Gastrocnemius medialis (tissue), 4 donors: ENCODE measurements at regions not wholly inside any gene's neighbourhood (a gene's known extent, or its start where the extent isn't known, plus 50 kb on each side); places are given as distances from the start of the nearest gene placed in this dataset.
A peak's percentile ranks its signal among the peaks of the same experiment; 100 is the strongest.

Experiments used
- ATAC-seq, 2 donors: fragments of 150-250 bp; one replicate each; pipeline ENCODE4 v1.9.1; 2016
- DNase-seq, 2 donors: peaks; one replicate each; pipeline ENCODE4 v3.0.0-alpha.2; 2019
- H3K27ac ChIP-seq, 4 donors: fragments of 200-600 bp; sonication (generic); 1 replicate in 1 of 4; 2 replicates in 3 of 4; pipeline ENCODE4 v1.5.1; 2016 to 2018; ENCODE audit warnings: mild to moderate bottlenecking in 2 of 4, moderate library complexity in 1 of 4
- H3K27me3 ChIP-seq, 3 donors: fragments of 200-600 bp; sonication (generic) in 2 of 3; 1 replicate in 1 of 3; 2 replicates in 2 of 3; pipeline versions ENCODE4 v1.5.1 to v1.6.0; 2016 to 2019; ENCODE audit warnings: mild to moderate bottlenecking in 1 of 3, moderate library complexity in 1 of 3
- H3K36me3 ChIP-seq, 2 donors: fragments of 200-600 bp; sonication (generic) in 1 of 2; one replicate each; pipeline ENCODE4 v1.5.1; 2017 to 2018
- H3K4me1 ChIP-seq, 2 donors: fragments of 200-600 bp; sonication (generic) in 1 of 2; one replicate each; pipeline ENCODE4 v1.5.1; 2016 to 2017; ENCODE audit warnings: mild to moderate bottlenecking in 2 of 2
- H3K4me3 ChIP-seq, 4 donors: fragments of 200-600 bp; sonication (generic) in 3 of 4; 1 replicate in 1 of 4; 2 replicates in 3 of 4; pipeline ENCODE4 v1.5.1; 2016 to 2019; ENCODE audit warnings: mild to moderate bottlenecking in 2 of 4
- H3K9me3 ChIP-seq, 3 donors: fragments of 200-600 bp; sonication (generic) in 2 of 3; 1 replicate in 1 of 3; 2 replicates in 2 of 3; pipeline ENCODE4 v1.5.1; 2016 to 2019
- POLR2A ChIP-seq, 2 donors: fragments of 450-650 bp; IDR thresholded peaks; one replicate each; pipeline ENCODE4 v1.6.1; 2017; ENCODE audit warnings: antibody characterized with exemption in 2 of 2, mild to moderate bottlenecking in 2 of 2, moderate library complexity in 2 of 2
- in situ Hi-C, 4 donors: fragments of 200-750 bp; cut with MboI; loops; one replicate each; pipeline versions ENCODE4 v1.15.0 to v1.8.0; 2017; ENCODE audit warnings: low sequenced_read_pairs in 4 of 4
- intact Hi-C: fragments of 100-400 bp; cut with DNase I; formaldehyde crosslinking; loops from one replicate; pipeline ENCODE4 v1.15.1; 2023; ENCODE audit warnings: low total_unique reads
- TF ChIP-seq, protein P1 (sequence below), 5 experiments: fragments of 450-650 bp in 3 of 5; fragments of 200-600 bp in 2 of 5; sonication (generic) in 2 of 5; IDR thresholded peaks in 4 of 5; conservative IDR thresholded peaks in 1 of 5; 1 replicate in 4 of 5; 2 replicates in 1 of 5; pipeline ENCODE4 v1.5.1; 2016 to 2019; ENCODE audit warnings: antibody characterized with exemption in 5 of 5, mild to moderate bottlenecking in 3 of 5, moderate library complexity in 3 of 5

DNA sequence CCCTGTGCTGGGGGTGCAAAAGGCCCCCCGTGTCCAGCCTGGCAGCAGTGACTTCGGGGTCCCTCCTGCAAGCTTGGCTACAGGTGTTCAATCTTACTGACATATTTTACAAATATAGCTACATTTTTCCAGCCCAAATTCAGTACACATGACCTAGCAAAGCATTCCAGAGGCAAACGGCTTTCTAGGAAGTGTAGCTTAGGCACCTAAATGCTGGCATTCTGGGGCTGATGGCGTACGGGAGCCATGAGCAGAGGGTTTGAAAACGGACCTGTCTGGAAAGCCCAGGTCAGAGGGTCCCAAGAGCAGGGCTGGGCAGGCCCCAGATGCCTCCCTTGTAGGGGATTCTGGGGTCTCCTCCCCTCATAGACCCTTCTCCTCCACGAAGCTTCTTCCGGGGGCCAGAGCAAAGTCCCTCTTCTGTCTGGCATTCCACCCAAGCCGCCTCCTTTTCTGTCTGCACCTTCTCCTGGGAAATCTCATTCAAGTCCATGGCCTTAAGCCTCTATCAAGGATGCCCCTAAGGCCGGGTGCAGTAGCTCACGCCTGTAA, 63.3 kb upstream of the ASAP2 start:
- Histone ChIP-seq H3K9me3 (no peaks in the 10 kb centered on the region), H3K4me1 (peaks cover 0 to 6% of the 10 kb centered on the region in 2 donors), H3K36me3 (no peaks in the 10 kb centered on the region), H3K27ac (peak overlapping the region; percentile 27 to 56 (median 38)), H3K27me3 (no peaks in the 10 kb centered on the region), H3K4me3 (peak overlapping the region; percentile 21 to 43 (median 32))
- in situ Hi-C loops (loop anchor here (5.0 to 10.0 kb wide), 3 partner anchors 189 to 279 kb away; partner anchors contain the start of genes CPSF3 (in 1 of the 4) and ITGB1BP1 (in 1 of the 4)), intact Hi-C loops (loop anchor here (2.0 to 5.0 kb wide), 3 partner anchors 63 to 271 kb away; partner anchors contain the start of gene ASAP2)
- ATAC-seq (no peak), DNase-seq (no peak)
- TF ChIP-seq, protein P1, sequence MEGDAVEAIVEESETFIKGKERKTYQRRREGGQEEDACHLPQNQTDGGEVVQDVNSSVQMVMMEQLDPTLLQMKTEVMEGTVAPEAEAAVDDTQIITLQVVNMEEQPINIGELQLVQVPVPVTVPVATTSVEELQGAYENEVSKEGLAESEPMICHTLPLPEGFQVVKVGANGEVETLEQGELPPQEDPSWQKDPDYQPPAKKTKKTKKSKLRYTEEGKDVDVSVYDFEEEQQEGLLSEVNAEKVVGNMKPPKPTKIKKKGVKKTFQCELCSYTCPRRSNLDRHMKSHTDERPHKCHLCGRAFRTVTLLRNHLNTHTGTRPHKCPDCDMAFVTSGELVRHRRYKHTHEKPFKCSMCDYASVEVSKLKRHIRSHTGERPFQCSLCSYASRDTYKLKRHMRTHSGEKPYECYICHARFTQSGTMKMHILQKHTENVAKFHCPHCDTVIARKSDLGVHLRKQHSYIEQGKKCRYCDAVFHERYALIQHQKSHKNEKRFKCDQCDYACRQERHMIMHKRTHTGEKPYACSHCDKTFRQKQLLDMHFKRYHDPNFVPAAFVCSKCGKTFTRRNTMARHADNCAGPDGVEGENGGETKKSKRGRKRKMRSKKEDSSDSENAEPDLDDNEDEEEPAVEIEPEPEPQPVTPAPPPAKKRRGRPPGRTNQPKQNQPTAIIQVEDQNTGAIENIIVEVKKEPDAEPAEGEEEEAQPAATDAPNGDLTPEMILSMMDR (IDR thresholded peaks at IDR 0.05 in 4 of 5, conservative IDR thresholded peaks at IDR 0.05 in 1 of 5), result no peak
- TF ChIP-seq POLR2A (IDR thresholded peaks at IDR 0.05), result no peak

DNA sequence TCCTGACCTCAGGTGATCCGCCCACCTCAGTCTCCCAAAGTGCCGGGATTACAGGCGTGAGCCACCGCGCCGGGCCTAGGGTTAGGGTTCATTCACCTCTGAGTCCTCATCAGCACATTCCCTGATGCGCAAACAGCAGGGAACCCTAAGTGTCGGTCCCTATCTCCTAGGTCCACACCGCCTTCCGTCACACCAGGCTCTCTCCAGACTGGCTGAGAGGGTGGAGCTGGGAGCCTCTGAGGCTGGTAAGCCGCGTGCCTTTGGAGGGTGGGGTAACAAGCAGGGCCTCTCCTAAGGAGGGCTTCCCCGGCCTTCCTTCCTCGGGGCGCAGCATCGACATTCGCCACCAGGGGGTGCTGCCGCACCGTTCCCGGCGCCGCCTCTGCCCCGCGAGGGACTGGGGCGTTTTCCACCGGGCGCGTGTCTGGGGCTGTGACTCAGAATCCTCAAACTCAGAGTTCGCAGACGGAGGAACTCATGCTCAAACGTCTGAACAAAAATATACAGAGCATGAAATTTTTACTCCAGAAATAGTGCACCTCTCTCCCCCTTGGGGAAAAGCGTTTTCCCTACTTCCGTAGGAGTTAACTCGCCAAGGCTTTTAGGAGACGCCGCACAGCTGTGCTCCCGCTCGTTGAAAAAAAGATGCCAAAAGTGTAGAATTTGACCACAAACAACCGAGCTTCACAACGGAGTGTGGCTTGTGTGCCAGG, 63.9 kb upstream of the ASAP2 start:
- intact Hi-C loops, result loop anchor here (1.0 to 5.0 kb wide), 5 partner anchors 64 to 281 kb away; partner anchors contain the start of genes ASAP2, CPSF3 and ITGB1BP1
- in situ Hi-C loops, result loop anchor here (5.0 to 10.0 kb wide), 3 partner anchors 190 to 280 kb away; partner anchors contain the start of genes CPSF3 (in 1 of the 4) and ITGB1BP1 (in 1 of the 4)
- Histone ChIP-seq H3K4me3 (peak overlapping the region; percentile 21 to 43 (median 32)), H3K4me1 (peaks cover 0 to 6% of the 10 kb centered on the region in 2 donors), H3K36me3 (no peaks in the 10 kb centered on the region), H3K27ac (peak overlapping the region; percentile 27 to 56 (median 38)), H3K27me3 (no peaks in the 10 kb centered on the region), H3K9me3 (no peaks in the 10 kb centered on the region)
- ATAC-seq (peak; percentile 91), DNase-seq (peak; percentile 68 to 69)
- TF ChIP-seq POLR2A (IDR thresholded peaks at IDR 0.05), result no peak
- TF ChIP-seq, protein P1 (IDR thresholded peaks at IDR 0.05 in 4 of 5, conservative IDR thresholded peaks at IDR 0.05 in 1 of 5), result peak; percentile 97 to 99 (median 97)

DNA sequence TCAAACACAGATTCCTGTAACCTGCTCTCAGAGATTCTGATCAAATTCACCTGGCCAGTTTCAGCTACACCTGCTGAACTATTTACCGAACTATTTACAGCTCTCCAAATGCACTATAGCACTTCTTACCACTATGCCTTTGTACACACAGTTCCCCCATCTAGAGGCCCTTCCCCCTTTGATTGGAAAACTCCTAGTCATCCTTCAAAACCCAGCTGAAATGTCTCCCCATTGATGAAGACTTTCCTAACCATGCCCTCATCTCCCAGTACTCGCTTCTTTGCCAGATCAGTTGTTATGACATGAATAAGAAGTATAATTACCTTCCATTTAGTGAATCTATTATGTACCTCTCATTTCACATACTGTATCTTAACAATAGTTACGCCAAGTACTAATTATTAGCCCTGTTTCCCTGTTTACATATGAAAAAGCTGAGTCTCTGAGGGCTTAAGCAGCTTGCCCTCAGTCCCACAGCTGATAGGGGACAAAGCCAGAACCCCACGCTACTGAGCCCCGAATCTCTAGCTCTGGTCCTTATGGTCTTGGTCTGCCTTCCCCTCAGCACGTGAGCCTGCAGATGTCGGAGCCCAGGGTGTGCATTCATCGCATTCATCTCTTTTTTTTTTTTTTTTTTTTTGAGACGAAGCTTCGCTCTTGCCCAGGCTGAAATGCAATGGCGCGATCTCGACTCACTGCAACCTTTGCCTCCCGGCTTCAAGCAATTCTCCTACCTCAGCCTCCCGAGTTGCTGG, 64.7 kb upstream of the ASAP2 start:
- Histone ChIP-seq H3K4me3 (no peak overlapping the region), H3K9me3 (no peaks in the 10 kb centered on the region), H3K4me1 (peaks cover 0 to 6% of the 10 kb centered on the region in 2 donors), H3K27ac (peak overlapping the region in 1 of 4 donors; percentile 19), H3K27me3 (no peaks in the 10 kb centered on the region), H3K36me3 (no peaks in the 10 kb centered on the region)
- ATAC-seq, result no peak
- TF ChIP-seq POLR2A (IDR thresholded peaks at IDR 0.05), result no peak
- TF ChIP-seq, protein P1 (IDR thresholded peaks at IDR 0.05 in 4 of 5, conservative IDR thresholded peaks at IDR 0.05 in 1 of 5), result no peak
- intact Hi-C loops, result loop anchor here (1.0 to 5.0 kb wide), 5 partner anchors 65 to 281 kb away; partner anchors contain the start of genes ASAP2, CPSF3 and ITGB1BP1
- DNase-seq, result no peak
- in situ Hi-C loops, result loop anchor here (5.0 to 10.0 kb wide), 3 partner anchors 190 to 280 kb away; partner anchors contain the start of genes CPSF3 (in 1 of the 4) and ITGB1BP1 (in 1 of the 4)

DNA sequence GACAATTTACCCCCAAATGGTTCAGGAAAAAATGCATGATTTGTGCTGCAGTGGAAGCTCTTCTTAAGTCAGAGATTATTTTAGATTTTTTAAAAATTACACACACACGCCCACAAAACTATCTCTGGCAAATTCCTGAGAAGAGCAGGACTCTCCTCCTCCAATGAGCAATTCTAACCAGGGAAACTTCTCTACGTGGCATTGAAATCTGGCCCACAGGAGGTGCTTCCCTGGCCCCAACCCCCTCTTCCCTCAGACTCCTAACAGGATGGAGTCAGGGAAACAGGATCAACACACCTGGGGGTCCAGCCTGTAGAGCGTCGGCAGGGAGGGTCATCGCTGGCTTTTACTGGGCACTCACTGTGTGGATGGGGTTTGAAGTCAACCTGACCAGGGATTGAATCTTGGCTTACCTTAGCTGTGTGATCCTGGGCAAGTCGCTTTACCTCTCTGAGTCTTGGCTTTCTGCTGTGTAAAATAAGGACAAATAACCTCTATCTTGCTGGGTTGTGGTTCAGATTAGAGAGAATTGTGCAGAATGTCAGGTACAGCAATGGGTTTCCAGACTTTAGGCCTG, 65.4 kb upstream of the ASAP2 start:
- H3K27me3 ChIP-seq, result no peaks in the 10 kb centered on the region
- H3K27ac ChIP-seq, result no peak overlapping the region
- TF ChIP-seq, protein P1 (IDR thresholded peaks at IDR 0.05 in 4 of 5, conservative IDR thresholded peaks at IDR 0.05 in 1 of 5), result no peak
- no peak for TF ChIP-seq POLR2A (IDR thresholded peaks at IDR 0.05)
- no peaks in the 10 kb centered on the region for H3K36me3 ChIP-seq
- in situ Hi-C loops (loop anchor here (5.0 to 10.0 kb wide), 3 partner anchors 191 to 281 kb away; partner anchors contain the start of genes CPSF3 (in 1 of the 4) and ITGB1BP1 (in 1 of the 4)), intact Hi-C loops (loop anchor here (5.0 kb wide), 2 partner anchors 231 to 269 kb away; no protein-coding TSS in a partner anchor)
- H3K9me3 ChIP-seq, result no peaks in the 10 kb centered on the region
- ATAC-seq (no peak), DNase-seq (no peak)
- H3K4me1 ChIP-seq, result peaks cover 0 to 6% of the 10 kb centered on the region in 2 donors
- no peak overlapping the region for H3K4me3 ChIP-seq
